DOHH2 (cell line): ENCODE measurements at regions not wholly inside any gene's neighbourhood (a gene's known extent, or its start where the extent isn't known, plus 50 kb on each side); places are given as distances from the start of the nearest gene placed in this dataset.

Experiments used
- CTCF ChIP-seq: fragments of 200-600 bp; sonication (generic); IDR thresholded peaks from one replicate; pipeline ENCODE4 v1.5.1; 2014; ENCODE audit warnings: antibody characterized with exemption, mild to moderate bottlenecking, low read depth, low read length; ENCODE audit not compliant: poor library complexity, severe bottlenecking
- EZH2phosphoT487 ChIP-seq: fragments of 200-600 bp; sonication (generic); IDR thresholded peaks from 2 replicates; pipeline ENCODE4 v1.6.1; 2017; ENCODE audit warnings: borderline replicate concordance, mild to moderate bottlenecking, antibody characterized with exemption, low read length, moderate library complexity, mixed read lengths

- TF ChIP-seq CTCF (no peak), EZH2phosphoT487 (no peak)
These were observed 368.8 kb upstream of the TMPRSS15 start for GRCh38 chr21:18772404-18772803.
